Liver (tissue), 8 donors: ENCODE measurements at regions not wholly inside any gene's neighbourhood (a gene's known extent, or its start where the extent isn't known, plus 50 kb on each side); places are given as distances from the start of the nearest gene placed in this dataset.

Experiments
- DNase-seq: peaks from one replicate; pipeline ENCODE4 v3.0.0-alpha.2; 2017; ENCODE audit warnings: low spot score
- H3K27ac ChIP-seq, 2 donors: one replicate each; pipeline ENCODE4 v1.7.0; 2013; ENCODE audit warnings: inconsistent platforms in 2 of 2, low read length in 2 of 2, control low read depth in 1 of 2, low read depth in 1 of 2, mild to moderate bottlenecking in 1 of 2
- H3K27me3 ChIP-seq, 4 donors: one replicate each; pipeline versions ENCODE4 v1.6.1 to v1.7.0; 2013; ENCODE audit warnings: low read length in 3 of 4, inconsistent platforms in 1 of 4, mild to moderate bottlenecking in 1 of 4, moderate library complexity in 1 of 4; ENCODE audit not compliant: control insufficient read depth in 4 of 4, insufficient read depth in 4 of 4
- H3K36me3 ChIP-seq, 4 donors: one replicate each; pipeline versions ENCODE4 v1.6.1 to v1.7.0; 2013; ENCODE audit warnings: low read length in 3 of 4, mild to moderate bottlenecking in 3 of 4, low read depth in 1 of 4, moderate library complexity in 1 of 4; ENCODE audit not compliant: control insufficient read depth in 4 of 4, insufficient read depth in 3 of 4
- H3K4me1 ChIP-seq, 4 donors: one replicate each; pipeline versions ENCODE4 v1.6.1 to v1.7.0; 2013; ENCODE audit warnings: low read length in 3 of 4, mild to moderate bottlenecking in 3 of 4, moderate library complexity in 1 of 4; ENCODE audit not compliant: control insufficient read depth in 4 of 4, insufficient read depth in 4 of 4
- H3K4me3 ChIP-seq, 3 donors: one replicate each; pipeline versions ENCODE4 v1.6.1 to v1.7.0; 2013; ENCODE audit warnings: low read length in 3 of 3, control low read depth in 1 of 3, low read depth in 1 of 3, mild to moderate bottlenecking in 1 of 3
- H3K9ac ChIP-seq, 2 donors: one replicate each; pipeline ENCODE4 v1.7.0; 2013; ENCODE audit warnings: low read length in 2 of 2, mild to moderate bottlenecking in 2 of 2, moderate library complexity in 2 of 2, control low read depth in 1 of 2, low read depth in 1 of 2
- H3K9me3 ChIP-seq, 4 donors: one replicate each; pipeline versions ENCODE4 v1.6.1 to v1.7.0; 2013; ENCODE audit warnings: low read length in 3 of 4; ENCODE audit not compliant: control insufficient read depth in 4 of 4
- ATF3 ChIP-seq: IDR thresholded peaks from 2 replicates; pipeline ENCODE4 v1.6.1; 2016; ENCODE audit warnings: antibody characterized with exemption
- CTCF ChIP-seq: fragments of 150-350 bp; IDR thresholded peaks from 2 replicates; pipeline ENCODE4 v1.5.1; 2017; ENCODE audit warnings: improper control_type of control experiment, low read depth, low read length; ENCODE audit not compliant: missing input control
- EGR1 ChIP-seq, 2 donors: IDR thresholded peaks; 2 replicates each; pipeline ENCODE4 v1.6.1; 2016 to 2018; ENCODE audit warnings: antibody characterized with exemption in 2 of 2, low read depth in 2 of 2
- FOXA1 ChIP-seq: IDR thresholded peaks from 2 replicates; pipeline ENCODE4 v1.6.1; 2016; ENCODE audit warnings: antibody characterized with exemption
- FOXA2 ChIP-seq: IDR thresholded peaks from 2 replicates; pipeline ENCODE4 v1.6.1; 2016; ENCODE audit warnings: antibody characterized with exemption
- GABPA ChIP-seq, 2 donors: IDR thresholded peaks in 1 of 2; conservative IDR thresholded peaks in 1 of 2; 2 replicates each; pipeline ENCODE4 v1.6.1; 2016; ENCODE audit warnings: antibody characterized with exemption in 2 of 2, mild to moderate bottlenecking in 1 of 2, moderate library complexity in 1 of 2
- HNF4A ChIP-seq, 2 donors: conservative IDR thresholded peaks; 2 replicates each; pipeline ENCODE4 v1.6.1; 2016; ENCODE audit warnings: antibody characterized with exemption in 2 of 2, mild to moderate bottlenecking in 2 of 2
- HNF4G ChIP-seq: IDR thresholded peaks from 2 replicates; pipeline ENCODE4 v1.6.1; 2016; ENCODE audit warnings: antibody characterized with exemption
- JUND ChIP-seq, 2 donors: IDR thresholded peaks; 2 replicates each; pipeline ENCODE4 v1.6.1; 2016; ENCODE audit warnings: antibody characterized with exemption in 2 of 2
- MAX ChIP-seq: IDR thresholded peaks from 2 replicates; pipeline ENCODE4 v1.6.1; 2016; ENCODE audit warnings: antibody characterized with exemption
- NR2F2 ChIP-seq: IDR thresholded peaks from 2 replicates; pipeline ENCODE4 v1.6.1; 2016; ENCODE audit warnings: antibody characterized with exemption
- RAD21 ChIP-seq, 2 donors: IDR thresholded peaks; 2 replicates each; pipeline ENCODE4 v1.6.1; 2016; ENCODE audit warnings: antibody characterized with exemption in 2 of 2, mild to moderate bottlenecking in 2 of 2
- REST ChIP-seq: IDR thresholded peaks from 2 replicates; pipeline ENCODE4 v1.6.1; 2016; ENCODE audit warnings: antibody characterized with exemption, mild to moderate bottlenecking
- RXRA ChIP-seq, 2 donors: IDR thresholded peaks; 2 replicates each; pipeline ENCODE4 v1.6.1; 2017 to 2018; ENCODE audit warnings: antibody characterized with exemption in 2 of 2, mild to moderate bottlenecking in 1 of 2
- SP1 ChIP-seq: IDR thresholded peaks from 2 replicates; pipeline ENCODE4 v1.6.1; 2018; ENCODE audit warnings: antibody characterized with exemption, mild to moderate bottlenecking
- TAF1 ChIP-seq: conservative IDR thresholded peaks from 2 replicates; pipeline ENCODE4 v1.6.1; 2016; ENCODE audit warnings: antibody characterized with exemption, mild to moderate bottlenecking
- YY1 ChIP-seq: IDR thresholded peaks from 2 replicates; pipeline ENCODE4 v1.6.1; 2016; ENCODE audit warnings: antibody characterized with exemption, mild to moderate bottlenecking
- ZBTB33 ChIP-seq: IDR thresholded peaks from 2 replicates; pipeline ENCODE4 v1.6.1; 2016; ENCODE audit warnings: antibody characterized with exemption
- WGBS: extraction: QIAGEN DNeasy Blood & Tissue Kit; methylation state at CpG from one replicate; pipeline ENCODE4 v1.1.7; 2013; 5-methylcytosine and 5-hydroxymethylcytosine counted together
- donor health status: healthy.
- donor health status: healthy.
- donor health status: healthy.
- donor health status: healthy.
- donor health status: healthy.

- H3K27ac ChIP-seq = no peak overlapping the region
- H3K4me3 ChIP-seq = no peak overlapping the region
- H3K36me3 ChIP-seq = no peaks in the 10 kb centered on the region
- WGBS = 54% methylated on average over 1 of the region's 1 CpG
- H3K4me1 ChIP-seq = no peaks in the 10 kb centered on the region
- H3K9ac ChIP-seq = no peak overlapping the region
- no peak for DNase-seq
- H3K9me3 ChIP-seq = no peaks in the 10 kb centered on the region
- H3K27me3 ChIP-seq = no peaks in the 10 kb centered on the region
- TF ChIP-seq ATF3 (no peak), HNF4A (conservative IDR thresholded peaks at IDR 0.05) (no peak), SP1 (no peak), NR2F2 (no peak), FOXA2 (no peak), EGR1 (IDR thresholded peaks at IDR 0.05; ENCODE audit: low read depth in 2 of 2) (no peak), RAD21 (IDR thresholded peaks at IDR 0.05) (no peak), CTCF (no peak), HNF4G (no peak), JUND (IDR thresholded peaks at IDR 0.05) (no peak), MAX (no peak), REST (no peak), RXRA (IDR thresholded peaks at IDR 0.05) (no peak), YY1 (no peak), FOXA1 (no peak), GABPA (IDR thresholded peaks at IDR 0.05 in 1 of 2, conservative IDR thresholded peaks at IDR 0.05 in 1 of 2) (no peak), ZBTB33 (no peak), TAF1 (no peak)
These were observed 627.9 kb upstream of the AGA start for GRCh38 chr4:178070163-178070562.

- no peaks in the 10 kb centered on the region for H3K36me3 ChIP-seq
- no peaks in the 10 kb centered on the region for H3K27me3 ChIP-seq
- no peak overlapping the region for H3K9ac ChIP-seq
- no peak for DNase-seq
- H3K4me1 ChIP-seq = no peaks in the 10 kb centered on the region
- H3K9me3 ChIP-seq = no peaks in the 10 kb centered on the region
- H3K4me3 ChIP-seq = no peak overlapping the region
- no peak overlapping the region for H3K27ac ChIP-seq
- WGBS = 48% methylated on average over 1 of the region's 1 CpG
- no peak for TF ChIP-seq RAD21 (IDR thresholded peaks at IDR 0.05)
- TF ChIP-seq JUND (IDR thresholded peaks at IDR 0.05) = no peak
- TF ChIP-seq GABPA (IDR thresholded peaks at IDR 0.05 in 1 of 2, conservative IDR thresholded peaks at IDR 0.05 in 1 of 2) = no peak
- TF ChIP-seq EGR1 (IDR thresholded peaks at IDR 0.05; ENCODE audit: low read depth in 2 of 2) = no peak
- no peak for TF ChIP-seq SP1
- TF ChIP-seq HNF4A (conservative IDR thresholded peaks at IDR 0.05) = no peak
- no peak for TF ChIP-seq FOXA1
- no peak for TF ChIP-seq ATF3
- TF ChIP-seq ZBTB33 = no peak
- no peak for TF ChIP-seq REST
- no peak for TF ChIP-seq MAX
- no peak for TF ChIP-seq TAF1
- TF ChIP-seq RXRA (IDR thresholded peaks at IDR 0.05) = no peak
These were observed 638.1 kb upstream of the AGA start for GRCh38 chr4:178080312-178080711.
